NCI-H2107 treated with DMSO at 0.1 percent for 48 hours (cell line): ENCODE measurements at regions not wholly inside any gene's neighbourhood (a gene's known extent, or its start where the extent isn't known, plus 50 kb on each side); places are given as distances from the start of the nearest gene placed in this dataset.

Experiments
- DNase-seq: peaks from one replicate; lab custom pipeline; 2025; ENCODE audit not compliant: unreplicated experiment; lab: John Stamatoyannopoulos, UW

DNA sequence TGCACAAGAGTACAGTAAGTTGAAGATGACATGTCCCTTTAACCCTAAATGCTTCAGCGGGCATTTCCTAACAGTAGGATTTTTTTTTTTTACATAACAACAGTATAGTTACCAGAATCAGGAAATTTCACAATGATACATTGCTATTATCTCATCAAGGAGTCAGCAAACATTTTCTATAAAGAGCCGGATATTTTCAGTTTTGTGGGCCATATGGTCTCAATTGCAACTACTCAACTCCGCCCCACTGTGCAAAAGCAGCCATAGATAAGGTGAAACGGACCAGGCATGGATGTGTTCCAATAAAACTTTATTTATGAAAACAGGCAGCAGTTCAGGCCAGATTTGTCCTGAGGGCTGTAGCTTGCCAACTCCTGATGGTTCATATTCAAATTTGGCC lies 130.6 kb downstream of the SMAD6 start:
- DNase-seq = no peak

GRCh38 chr15:66833371-66833770 lies 131.3 kb downstream of the SMAD6 start:
- no peak for DNase-seq

DNA sequence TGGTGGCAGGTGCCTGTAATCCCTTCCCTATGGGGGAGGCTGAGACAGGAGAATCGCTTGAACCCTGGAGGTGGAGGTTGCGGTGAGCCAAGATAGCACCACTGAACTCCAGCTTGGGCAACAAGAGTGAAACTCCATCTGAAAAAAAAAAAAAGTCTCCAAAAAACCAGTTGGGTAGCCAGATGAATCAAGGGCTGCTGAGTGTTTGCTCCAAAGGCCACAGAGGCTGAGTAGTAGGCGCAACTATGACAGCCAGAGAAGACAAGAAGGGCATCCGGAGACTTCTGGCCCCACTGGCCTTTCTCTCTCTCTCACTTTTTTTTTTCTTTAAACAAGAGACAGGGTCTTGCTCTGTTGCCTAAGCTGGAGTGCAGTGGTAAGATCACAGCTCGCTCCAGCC lies 131.8 kb downstream of the SMAD6 start:
- DNase-seq = no peak

DNA sequence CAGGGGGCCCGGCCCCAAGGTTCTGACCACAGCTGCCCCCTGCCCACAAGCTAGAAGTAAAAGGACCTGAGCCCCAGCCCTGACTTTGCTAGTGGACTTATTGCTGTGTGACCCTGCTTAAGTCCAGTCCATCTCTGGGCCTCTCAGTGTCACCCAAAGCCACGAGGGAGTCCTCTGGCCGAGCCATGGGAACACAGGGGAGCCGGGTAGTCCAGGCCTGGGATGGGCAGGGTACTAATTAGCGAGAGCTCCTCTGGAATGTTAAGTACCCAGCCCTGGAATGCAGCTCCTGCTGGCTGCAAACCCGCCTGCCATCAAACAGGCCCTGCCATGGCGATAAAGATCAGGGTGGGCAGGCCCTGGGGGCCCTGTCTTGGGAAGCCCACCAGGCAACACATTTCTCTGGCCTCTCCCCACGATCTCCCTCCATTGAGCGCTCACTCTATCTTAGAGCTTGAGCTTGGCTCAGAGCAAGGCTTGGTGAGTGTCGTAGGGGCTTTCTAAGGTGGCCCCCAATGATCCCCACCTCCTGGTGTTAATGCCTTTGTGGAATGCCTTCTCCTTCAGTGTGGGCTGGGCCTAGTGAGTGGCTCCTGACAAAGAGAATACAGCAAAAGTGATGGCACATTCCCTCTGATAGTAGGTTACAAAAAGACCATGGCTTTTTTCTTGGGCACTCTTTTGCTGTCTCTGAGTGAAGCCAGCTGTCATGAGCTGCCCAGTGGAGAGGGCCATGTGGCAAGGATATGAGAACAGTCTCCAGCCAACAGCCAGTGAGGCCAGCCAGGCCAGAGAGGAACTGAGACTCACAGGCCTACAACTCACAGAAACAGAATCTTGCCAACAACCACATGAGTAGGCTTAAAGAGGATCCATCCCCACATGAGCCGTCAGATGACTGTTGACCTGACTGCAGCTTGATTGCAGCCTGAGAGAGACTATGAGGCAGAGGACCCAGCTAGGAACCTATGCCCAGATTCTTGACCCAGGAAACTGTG lies 133.1 kb downstream of the SMAD6 start:
- no peak for DNase-seq

DNA sequence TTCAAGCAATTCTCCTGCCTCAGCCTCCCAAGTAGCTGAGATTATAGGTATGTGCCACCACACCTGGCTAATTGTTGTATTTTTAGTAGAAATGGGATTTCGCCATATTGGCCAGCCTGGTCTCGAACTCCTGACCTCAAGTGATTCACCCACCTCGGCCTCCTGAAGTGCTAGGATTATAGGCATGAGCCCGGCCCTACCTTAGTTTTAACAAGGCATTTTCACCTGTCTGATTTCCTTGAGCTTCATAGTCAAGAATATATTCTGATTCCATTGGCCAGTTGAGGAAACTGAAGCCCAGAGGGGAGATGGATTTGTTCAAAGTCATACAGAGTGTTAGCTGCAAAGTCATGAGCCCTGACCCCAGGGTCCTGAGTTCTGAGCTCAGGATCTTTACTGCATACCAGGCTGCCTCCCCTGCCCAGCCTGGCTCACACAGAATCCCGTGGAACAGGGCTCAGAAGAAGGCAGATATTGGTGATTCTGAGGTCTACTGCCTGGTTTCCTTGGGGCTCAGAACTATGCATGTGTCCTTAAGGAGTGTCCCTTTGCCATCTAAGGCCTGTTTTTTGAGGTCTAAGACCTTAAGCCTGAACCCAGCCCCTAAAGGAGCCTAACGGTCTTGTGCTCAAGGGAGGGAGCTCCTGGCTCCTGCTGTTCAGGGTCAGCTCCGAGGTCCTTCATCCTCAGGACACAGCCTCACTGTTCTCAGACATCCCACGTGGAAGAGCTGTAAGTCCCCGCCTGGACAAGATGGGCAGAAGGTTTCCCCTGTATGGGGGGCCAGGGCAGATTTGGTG lies 134.4 kb downstream of the SMAD6 start:
- DNase-seq = no peak

DNA sequence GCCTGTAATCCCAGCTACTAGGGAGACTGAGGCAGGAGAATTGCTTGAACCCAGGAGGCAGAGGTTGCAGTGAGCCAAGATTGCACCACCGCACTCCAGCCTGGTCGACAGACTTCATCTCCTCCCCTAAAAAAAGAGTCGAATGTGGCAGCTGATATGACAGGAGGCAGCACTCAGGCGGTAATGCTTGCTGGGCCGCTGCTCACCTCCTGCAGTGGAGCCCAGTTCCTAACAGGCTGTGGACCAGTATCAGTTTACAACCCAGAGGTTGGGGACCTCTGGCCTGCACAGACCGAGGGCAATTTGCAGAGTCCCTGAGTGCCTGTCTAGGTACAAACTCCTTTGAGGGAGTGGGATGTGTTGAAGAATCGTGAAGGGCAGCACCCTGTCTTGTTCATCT lies 136.2 kb downstream of the SMAD6 start:
- DNase-seq = no peak

DNA sequence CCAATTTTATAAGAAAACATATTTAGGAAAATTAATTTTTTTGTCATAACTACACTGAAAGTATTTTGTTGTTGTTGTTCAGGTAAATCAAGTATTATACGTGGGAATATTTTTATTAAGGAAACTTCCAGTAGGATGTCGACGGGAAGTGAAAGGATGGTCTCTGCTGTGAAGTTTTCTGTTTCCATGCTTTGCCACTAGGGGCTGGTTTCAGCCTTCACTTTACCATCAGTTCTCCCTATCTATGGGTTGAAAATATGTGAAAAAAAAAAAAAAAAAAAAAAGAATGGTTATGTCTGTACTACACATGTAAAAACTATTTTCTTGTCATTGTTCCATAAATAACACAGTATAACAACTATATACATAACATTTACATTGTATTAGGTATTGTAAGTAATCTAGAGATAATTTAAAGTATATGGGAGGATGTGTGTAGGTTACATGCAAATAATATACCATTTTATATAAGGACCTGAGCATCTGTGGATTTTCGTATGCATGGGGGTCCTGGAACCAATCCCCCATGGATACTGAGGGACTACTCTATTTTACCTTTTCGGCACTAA lies 136.7 kb downstream of the SMAD6 start:
- no peak for DNase-seq

- DNase-seq = no peak
Observed at GRCh38 chr15:66839506-66840112, 137.6 kb downstream of the SMAD6 start.

GRCh38 chr15:66840615-66841390 lies 138.8 kb downstream of the SMAD6 start:
- no peak for DNase-seq

DNA sequence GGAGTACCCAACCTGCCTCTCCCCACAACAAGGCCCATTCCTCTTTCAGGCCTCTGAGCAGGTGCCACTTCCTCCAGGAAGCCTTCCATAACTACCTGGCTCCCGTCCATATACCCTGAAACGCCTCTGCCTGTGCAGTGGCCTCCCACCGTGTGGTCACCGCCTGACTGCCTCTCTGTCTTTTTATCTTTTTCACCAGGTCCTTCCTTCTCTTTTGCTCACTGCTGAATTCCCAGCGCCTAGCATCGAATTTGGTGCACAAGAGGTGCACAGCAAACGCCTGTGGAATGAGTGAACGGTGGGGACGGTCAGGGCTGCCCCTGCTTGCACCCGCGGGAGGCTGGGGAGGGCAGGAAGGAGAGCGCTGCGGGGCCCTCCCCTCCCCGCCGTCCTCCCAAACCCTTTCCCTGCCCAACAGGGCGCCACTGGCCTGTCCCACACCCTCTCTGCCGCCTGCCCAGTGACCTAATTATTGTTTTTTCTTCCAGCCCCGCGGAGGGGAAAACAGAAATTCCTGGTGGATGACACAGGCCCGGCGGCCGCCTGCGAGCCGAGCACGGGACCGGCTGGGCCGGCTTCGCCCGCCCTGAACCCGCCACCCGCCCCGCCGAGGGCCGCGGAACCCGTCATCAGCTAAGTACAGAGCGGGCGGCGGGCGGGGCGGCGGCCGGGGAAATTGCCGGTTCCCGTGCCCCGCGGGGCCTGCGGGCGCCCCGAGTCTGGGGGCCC lies 140.1 kb downstream of the SMAD6 start:
- DNase-seq = no peak

GRCh38 chr15:66842710-66843441 lies 140.8 kb downstream of the SMAD6 start:
- DNase-seq = no peak

- no peak for DNase-seq
Observed at GRCh38 chr15:66843581-66843980, 141.5 kb downstream of the SMAD6 start.

GRCh38 chr15:66844041-66844746 lies 142.2 kb downstream of the SMAD6 start:
- DNase-seq = no peak

GRCh38 chr15:66844747-66845145 lies 142.7 kb downstream of the SMAD6 start:
- DNase-seq = no peak

- no peak for DNase-seq
Observed at GRCh38 chr15:66845266-66845785, 143.3 kb downstream of the SMAD6 start.

DNA sequence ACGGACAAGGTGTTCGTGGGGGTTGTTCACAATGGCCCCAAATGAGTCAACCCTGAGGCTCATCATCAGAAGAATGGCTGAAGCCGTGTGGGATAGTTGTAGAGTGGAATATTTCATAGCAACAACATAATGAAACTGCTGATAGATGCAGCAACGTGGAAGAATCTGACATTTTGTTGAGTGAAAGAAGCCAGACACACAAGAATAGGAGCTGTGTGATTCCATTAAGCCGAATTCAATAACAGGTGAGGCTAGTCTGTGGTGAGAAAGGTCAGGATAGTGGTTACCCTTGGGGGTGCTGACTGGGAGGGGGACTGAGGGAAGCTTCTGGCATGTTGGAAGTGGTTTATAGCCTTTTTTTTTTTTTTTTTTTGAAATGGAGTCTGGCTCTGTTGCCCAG lies 144.0 kb downstream of the SMAD6 start:
- DNase-seq = no peak

GRCh38 chr15:66846811-66847210 lies 144.8 kb downstream of the SMAD6 start:
- no peak for DNase-seq

DNA sequence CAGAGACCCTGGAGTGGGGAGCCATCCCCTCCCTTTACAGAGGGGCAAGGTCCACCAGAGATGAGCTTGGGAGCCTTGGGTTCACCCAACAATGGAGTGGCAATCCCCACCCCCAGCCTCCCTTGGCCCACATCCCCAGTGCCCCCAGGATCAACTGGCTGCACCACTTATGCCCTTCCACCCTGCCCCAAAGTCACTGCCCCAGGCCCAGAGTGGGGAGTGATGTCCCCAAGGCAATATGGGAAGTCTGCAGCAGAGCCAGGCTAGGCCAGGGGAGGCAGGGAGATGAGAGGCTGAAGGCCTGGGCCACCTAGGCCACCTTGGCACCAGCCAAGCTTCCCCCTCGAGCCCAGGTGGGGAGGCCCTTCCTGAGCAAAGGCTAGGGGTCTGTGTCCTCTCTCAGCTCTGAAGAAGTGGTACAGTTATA lies 145.5 kb downstream of the SMAD6 start:
- no peak for DNase-seq
